GM18508 (cell line): ENCODE measurements at regions not wholly inside any gene's neighbourhood (a gene's known extent, or its start where the extent isn't known, plus 50 kb on each side); places are given as distances from the start of the nearest gene placed in this dataset.
"Not testable (repeated sequence)": the region's sequence is repeated elsewhere in the genome, so short reads cannot be mapped to it uniquely, and the experiment has no call there.

Experiments
- ATAC-seq: cut with Tn5 transposase; IDR thresholded peaks from one replicate; pipeline ENCODE4 v1.9.1; 2021; ENCODE audit warnings: moderate number of reproducible peaks; ENCODE audit not compliant: insufficient read depth, unreplicated experiment

GRCh38 chr13:66237411-66238062, 992.6 kb downstream of the PCDH9 start:
- ATAC-seq, result no peak

- ATAC-seq, result no peak
Measured at GRCh38 chr13:66234159-66234558, 996.0 kb downstream of the PCDH9 start.

DNA sequence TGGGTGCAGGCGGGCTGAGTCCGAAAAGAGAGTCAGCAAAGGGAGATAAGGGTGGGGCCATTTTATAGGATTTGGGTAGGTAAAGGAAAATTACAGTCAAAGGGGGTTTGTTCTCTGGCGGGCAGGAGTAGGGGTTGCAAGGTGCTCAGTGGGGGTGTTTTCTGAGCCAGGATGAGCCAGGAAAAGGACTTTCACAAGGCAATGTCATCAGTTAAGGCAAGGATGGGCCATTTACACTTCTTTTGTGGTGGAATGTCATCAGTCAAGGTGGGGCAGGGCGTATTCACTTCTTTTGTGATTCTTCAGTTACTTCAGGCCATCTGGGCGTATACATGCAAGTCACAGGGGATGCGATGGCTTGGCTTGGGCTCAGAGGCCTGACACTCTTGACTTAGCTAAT, 998.2 kb downstream of the PCDH9 start:
- ATAC-seq, result not testable (repeated sequence)

- no peak for ATAC-seq
Measured at GRCh38 chr13:66225072-66225471, 1005.1 kb downstream of the PCDH9 start.

GRCh38 chr13:66224663-66225062, 1005.5 kb downstream of the PCDH9 start:
- ATAC-seq, result no peak

- ATAC-seq, result no peak
Measured at GRCh38 chr13:66222926-66223325, 1007.2 kb downstream of the PCDH9 start.

GRCh38 chr13:66222127-66222526, 1008.0 kb downstream of the PCDH9 start:
- no peak for ATAC-seq

GRCh38 chr13:66219506-66219905, 1010.6 kb downstream of the PCDH9 start:
- ATAC-seq, result no peak

DNA sequence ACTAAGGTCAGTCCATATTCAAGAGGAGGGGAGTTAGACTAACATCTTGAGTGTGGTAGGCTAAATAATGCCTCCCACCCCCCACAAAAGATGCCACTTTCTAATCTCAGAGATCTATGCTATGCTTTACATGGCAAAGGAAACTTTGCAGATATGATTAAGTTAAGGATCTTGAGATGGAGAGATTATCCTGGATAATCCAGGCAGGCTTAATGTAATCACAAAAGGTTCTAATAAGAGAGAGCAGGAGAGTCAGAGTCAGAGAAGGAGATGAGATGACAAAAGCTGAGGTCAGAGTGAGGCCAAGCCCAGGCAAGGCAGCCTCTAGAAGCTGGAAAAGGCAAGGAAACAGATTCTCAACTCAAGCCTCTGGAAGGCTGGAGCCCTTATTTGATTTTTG, 1011.6 kb downstream of the PCDH9 start:
- no peak for ATAC-seq

GRCh38 chr13:66216728-66217127, 1013.4 kb downstream of the PCDH9 start:
- ATAC-seq, result no peak

GRCh38 chr13:66214467-66214866, 1015.7 kb downstream of the PCDH9 start:
- ATAC-seq, result no peak

DNA sequence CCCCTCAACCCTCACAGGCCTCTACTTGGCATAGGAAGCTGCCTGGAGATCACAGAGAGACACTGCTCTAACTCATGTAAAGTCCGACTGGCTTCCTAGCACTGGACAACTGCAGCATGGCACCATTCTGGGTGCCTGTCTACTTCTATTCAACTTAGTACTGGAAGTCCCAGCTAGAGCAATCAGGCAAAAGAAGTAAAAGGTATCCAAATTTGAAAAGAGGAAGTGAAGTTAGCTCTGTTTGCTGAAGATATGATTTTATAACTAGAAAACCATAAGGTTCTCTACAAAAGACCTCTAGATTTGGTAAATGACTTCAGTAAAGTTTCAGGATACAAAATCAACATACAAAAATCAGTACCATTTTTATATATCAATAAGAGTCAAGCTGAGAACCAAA, 1017.6 kb downstream of the PCDH9 start:
- peak; percentile 49 for ATAC-seq

DNA sequence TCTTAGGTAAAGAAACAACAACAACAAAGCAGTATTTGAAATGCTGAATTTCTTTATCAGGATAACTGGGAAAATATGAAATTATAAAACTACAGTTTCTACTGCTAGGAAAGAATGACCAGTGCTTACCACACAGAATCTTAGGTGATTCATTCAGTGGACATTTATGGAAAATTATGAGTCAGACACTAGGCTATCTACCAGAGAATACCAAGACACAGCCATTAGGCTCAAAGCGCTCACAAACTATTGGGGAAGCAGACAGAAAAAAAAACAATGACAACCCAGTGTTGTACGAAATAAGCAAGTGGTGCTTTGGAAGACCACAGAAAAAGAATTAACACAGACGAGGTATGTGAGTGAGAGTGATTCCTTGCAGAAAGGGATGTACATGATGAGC, 1019.5 kb downstream of the PCDH9 start:
- no peak for ATAC-seq

- ATAC-seq, result no peak
Measured at GRCh38 chr13:66208589-66208988, 1021.5 kb downstream of the PCDH9 start.

- no peak for ATAC-seq
Measured at GRCh38 chr13:66207610-66208009, 1022.5 kb downstream of the PCDH9 start.

DNA sequence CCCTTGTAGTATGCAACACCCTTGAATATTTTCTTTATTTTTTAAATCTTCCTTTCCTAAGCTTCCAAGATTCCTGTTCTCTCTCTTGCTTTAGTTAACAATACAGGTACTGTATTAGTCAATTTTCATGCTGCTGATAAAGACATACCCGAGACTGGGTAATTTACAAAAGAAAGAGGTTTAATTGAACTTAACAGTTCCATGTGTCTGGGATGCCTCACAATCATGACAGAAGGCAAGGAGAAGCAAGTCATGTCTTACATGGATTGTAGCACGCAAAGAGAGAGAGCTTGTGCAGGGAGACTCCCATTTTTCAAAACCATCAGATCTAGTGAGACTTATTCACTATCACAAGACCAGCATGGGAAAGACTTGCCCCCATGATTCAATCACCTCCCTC, 1024.3 kb downstream of the PCDH9 start:
- no peak for ATAC-seq

- ATAC-seq, result no peak
Measured at GRCh38 chr13:66200555-66200954, 1029.6 kb downstream of the PCDH9 start.

DNA sequence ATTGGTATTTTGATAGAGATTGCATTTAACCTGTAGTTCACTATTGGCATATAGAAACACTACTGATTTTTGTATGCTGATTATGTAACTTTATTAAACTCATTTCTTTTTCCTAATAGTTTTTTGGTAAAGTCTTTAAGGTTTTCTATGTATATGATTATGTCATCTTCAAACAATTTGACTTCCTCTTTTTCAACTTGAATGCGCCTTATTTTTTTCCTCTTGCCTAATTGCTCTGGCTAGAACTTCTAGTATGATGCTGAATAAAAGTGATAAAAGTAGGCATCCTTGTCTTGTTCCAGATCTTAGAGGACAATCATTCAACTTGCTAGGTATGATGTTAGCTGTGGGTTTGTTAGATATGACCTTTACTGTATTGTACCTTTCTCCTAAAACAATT, 1034.9 kb downstream of the PCDH9 start:
- ATAC-seq, result no peak

DNA sequence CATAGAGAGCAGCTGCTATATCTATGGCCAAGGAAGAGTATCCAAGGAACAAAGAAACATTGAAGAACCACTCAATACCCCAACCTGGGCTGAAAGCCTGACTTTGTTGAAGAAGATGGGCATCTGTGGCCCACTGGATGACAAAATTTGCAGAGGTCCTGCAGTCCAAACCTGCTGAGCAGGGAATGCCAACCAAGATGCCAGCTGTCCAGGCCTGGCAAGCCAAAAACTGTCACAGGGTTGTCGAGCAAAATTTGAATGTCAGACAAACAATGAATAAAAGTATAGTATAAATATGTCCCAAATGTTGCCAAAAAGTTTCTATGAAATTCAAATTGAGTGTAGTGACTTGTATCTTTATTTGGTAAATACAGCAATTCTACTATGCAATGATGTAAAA, 1040.2 kb downstream of the PCDH9 start:
- no peak for ATAC-seq

DNA sequence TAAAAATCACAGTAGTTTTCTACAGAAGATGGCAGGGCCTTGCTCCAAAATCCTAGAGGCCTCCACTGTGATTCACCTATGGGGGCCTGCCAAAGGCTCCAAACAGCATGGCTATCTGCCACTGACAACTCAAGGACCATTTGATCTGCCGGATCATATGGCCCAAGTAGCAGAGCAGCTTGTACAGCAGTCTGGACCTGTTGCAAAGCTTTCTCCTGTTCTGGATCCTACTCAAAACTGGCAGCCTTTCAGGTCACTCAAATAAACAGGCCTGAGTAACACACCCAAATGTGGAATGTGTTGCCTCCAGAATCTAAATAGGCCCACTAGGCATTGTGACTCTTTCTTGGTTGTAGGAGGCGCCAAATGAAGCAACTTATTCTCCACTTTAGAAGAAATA, 1049.3 kb downstream of the PCDH9 start:
- ATAC-seq, result no peak

DNA sequence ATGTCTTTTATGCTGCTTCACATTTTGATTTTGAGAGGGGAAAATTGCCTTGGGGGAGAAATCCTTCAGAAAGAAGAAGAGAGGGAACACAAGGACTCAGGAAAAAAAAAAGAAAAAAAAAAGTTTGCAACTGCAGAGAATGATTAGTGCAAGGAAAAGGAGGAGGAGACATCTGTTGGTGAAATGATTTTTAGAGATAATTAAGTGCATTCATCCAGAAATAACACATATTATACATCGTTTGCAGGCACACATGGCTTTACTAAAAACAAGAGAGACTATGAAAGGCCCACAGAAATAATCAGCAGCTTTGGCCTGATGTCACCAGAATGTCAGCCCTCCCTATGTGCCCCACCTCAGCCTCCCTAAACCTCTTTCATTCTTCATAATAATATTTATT, 1058.2 kb downstream of the PCDH9 start:
- no peak for ATAC-seq

- ATAC-seq, result no peak
Measured at GRCh38 chr13:66162470-66162869, 1067.7 kb downstream of the PCDH9 start.

DNA sequence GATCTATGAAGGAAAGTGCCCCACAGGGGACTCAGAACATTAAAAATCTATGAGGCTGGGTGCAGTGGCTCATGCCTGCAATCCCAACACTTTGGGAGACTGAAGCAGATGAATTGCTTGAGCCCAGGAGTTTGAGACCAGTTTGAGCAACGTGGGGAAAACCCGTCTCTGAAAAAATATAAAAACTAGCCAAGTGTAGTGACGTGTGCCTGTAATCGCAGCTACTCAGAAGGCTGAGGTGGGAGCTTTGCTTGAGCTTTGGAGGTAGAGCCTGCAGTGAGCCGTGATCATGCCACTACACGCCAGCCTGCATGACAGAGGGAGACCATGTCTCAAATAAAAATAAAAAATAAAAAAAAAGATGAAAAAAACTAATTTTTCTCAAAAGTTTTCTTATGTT, 1070.6 kb downstream of the PCDH9 start:
- ATAC-seq, result peak; percentile 87
